DMS153 (cell line): ENCODE measurements at regions not wholly inside any gene's neighbourhood (a gene's known extent, or its start where the extent isn't known, plus 50 kb on each side); places are given as distances from the start of the nearest gene placed in this dataset.

ENCODE experiments used
- DNase-seq: peaks from one replicate; lab custom pipeline; 2025; lab: John Stamatoyannopoulos, UW

GRCh38 chr2:136572335-136572734, 193.0 kb upstream of the THSD7B start:
- DNase-seq: no peak

- DNase-seq: no peak
These were observed 208.1 kb upstream of the THSD7B start for GRCh38 chr2:136557203-136557602.

GRCh38 chr2:136550181-136550580, 215.2 kb upstream of the THSD7B start:
- DNase-seq: no peak

- no peak for DNase-seq
These were observed 226.0 kb upstream of the THSD7B start for GRCh38 chr2:136539355-136539754.

- no peak for DNase-seq
These were observed 226.9 kb upstream of the THSD7B start for GRCh38 chr2:136538489-136538888.

GRCh38 chr2:136534811-136535210, 230.5 kb upstream of the THSD7B start:
- no peak for DNase-seq

GRCh38 chr2:136532171-136532570, 233.2 kb upstream of the THSD7B start:
- DNase-seq: no peak

GRCh38 chr2:136531731-136532130, 233.6 kb upstream of the THSD7B start:
- no peak for DNase-seq

GRCh38 chr2:136530146-136530545, 235.2 kb upstream of the THSD7B start:
- no peak for DNase-seq

GRCh38 chr2:136527560-136527959, 237.8 kb upstream of the THSD7B start:
- DNase-seq: no peak

GRCh38 chr2:136522724-136523123, 242.6 kb upstream of the THSD7B start:
- DNase-seq: no peak

- no peak for DNase-seq
These were observed 247.6 kb upstream of the THSD7B start for GRCh38 chr2:136517716-136518115.

GRCh38 chr2:136510244-136510643, 255.1 kb upstream of the THSD7B start:
- DNase-seq: no peak

- DNase-seq: no peak
These were observed 259.9 kb upstream of the THSD7B start for GRCh38 chr2:136505462-136505861.

GRCh38 chr2:136502660-136503059, 262.7 kb upstream of the THSD7B start:
- no peak for DNase-seq

GRCh38 chr2:136497709-136498108, 267.6 kb upstream of the THSD7B start:
- no peak for DNase-seq

- no peak for DNase-seq
These were observed 268.4 kb upstream of the THSD7B start for GRCh38 chr2:136496966-136497365.

- DNase-seq: no peak
These were observed 269.7 kb upstream of the THSD7B start for GRCh38 chr2:136495636-136496035.

- no peak for DNase-seq
These were observed 272.4 kb upstream of the THSD7B start for GRCh38 chr2:136492901-136493300.

- DNase-seq: no peak
These were observed 275.2 kb upstream of the THSD7B start for GRCh38 chr2:136490100-136490499.

- no peak for DNase-seq
These were observed 277.9 kb upstream of the THSD7B start for GRCh38 chr2:136487421-136487820.

GRCh38 chr2:136486115-136486514, 279.2 kb upstream of the THSD7B start:
- DNase-seq: no peak

GRCh38 chr2:136482966-136483365, 282.4 kb upstream of the THSD7B start:
- no peak for DNase-seq

GRCh38 chr2:136482006-136482405, 283.3 kb upstream of the THSD7B start:
- no peak for DNase-seq

- no peak for DNase-seq
These were observed 285.6 kb upstream of the THSD7B start for GRCh38 chr2:136479696-136480095.
